GM12878 (cell line): ENCODE measurements at regions not wholly inside any gene's neighbourhood (a gene's known extent, or its start where the extent isn't known, plus 50 kb on each side); places are given as distances from the start of the nearest gene placed in this dataset.

Source experiments
- BACH1 ChIP-seq: fragments of 450-650 bp; IDR thresholded peaks from 2 replicates; pipeline ENCODE4 v1.6.1; 2017; ENCODE audit warnings: mild to moderate bottlenecking, borderline replicate concordance
- RAD51 ChIP-seq: fragments of 450-650 bp; IDR thresholded peaks from 2 replicates; pipeline ENCODE4 v1.6.1; 2016; ENCODE audit warnings: moderate library complexity, mild to moderate bottlenecking, inconsistent platforms
- RFX5 ChIP-seq: IDR thresholded peaks from 2 replicates; pipeline ENCODE4 v1.6.1; 2011; ENCODE audit warnings: low read depth, low read length, improper control_type of control experiment
- TF ChIP-seq, protein P1 (sequence below), 3 experiments: IDR thresholded peaks in 2 of 3; conservative IDR thresholded peaks in 1 of 3; 2 replicates each; pipeline ENCODE4 v1.5.1; 2011; ENCODE audit warnings: low read depth in 3 of 3, low read length in 3 of 3, mild to moderate bottlenecking in 3 of 3, control low read depth in 2 of 3, moderate library complexity in 2 of 3, inconsistent platforms in 1 of 3, mixed read lengths in 1 of 3; ENCODE audit not compliant: control insufficient read depth in 2 of 3, insufficient read depth in 1 of 3; ENCODE audit errors: extremely low read depth in 1 of 3
- TF ChIP-seq, protein P2 (sequence below): IDR thresholded peaks from 2 replicates; pipeline ENCODE4 v1.6.1; 2012; ENCODE audit warnings: low read length, inconsistent platforms
- TF ChIP-seq, protein P3 (sequence below): fragments of 150-350 bp; IDR thresholded peaks from 2 replicates; pipeline ENCODE4 v1.6.1; 2014; ENCODE audit warnings: mild to moderate bottlenecking, low read depth, low read length
- TF ChIP-seq, protein P4 (sequence below): fragments of 150-350 bp; IDR thresholded peaks from 2 replicates; pipeline ENCODE4 v1.6.1; 2016; ENCODE audit warnings: low read depth, low read length
- TF ChIP-seq, protein P5 (sequence below): fragments of 450-650 bp; IDR thresholded peaks from 2 replicates; pipeline ENCODE4 v1.6.1; 2018; ENCODE audit warnings: mild to moderate bottlenecking, low read depth, moderate library complexity; ENCODE audit not compliant: partially characterized antibody
- TF ChIP-seq, protein P6 (sequence below): fragments of 450-650 bp; IDR thresholded peaks from 2 replicates; pipeline ENCODE4 v1.6.1; 2017; ENCODE audit warnings: antibody characterized with exemption, mild to moderate bottlenecking, moderate library complexity

DNA sequence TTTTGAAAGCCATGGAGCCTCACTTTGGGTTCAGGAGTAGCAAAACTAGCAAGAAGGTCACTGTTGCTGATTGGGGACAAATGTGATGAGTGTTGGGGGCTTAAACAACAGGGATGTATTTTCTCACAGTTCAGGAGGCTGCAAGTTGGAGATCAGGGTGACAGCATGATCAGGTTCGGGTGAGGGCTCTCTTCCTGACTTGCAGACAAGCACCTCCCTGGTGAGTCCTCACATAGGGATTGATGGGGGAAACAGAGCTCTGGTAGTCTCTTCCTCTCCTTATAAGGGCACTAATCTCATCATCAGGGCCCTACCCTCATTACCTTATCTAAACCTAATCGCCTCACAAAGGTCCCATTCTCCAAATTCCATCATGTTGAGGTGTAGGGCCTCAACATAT lies 179.2 kb downstream of the TSHZ3 start (continued):
- TF ChIP-seq, protein P1, sequence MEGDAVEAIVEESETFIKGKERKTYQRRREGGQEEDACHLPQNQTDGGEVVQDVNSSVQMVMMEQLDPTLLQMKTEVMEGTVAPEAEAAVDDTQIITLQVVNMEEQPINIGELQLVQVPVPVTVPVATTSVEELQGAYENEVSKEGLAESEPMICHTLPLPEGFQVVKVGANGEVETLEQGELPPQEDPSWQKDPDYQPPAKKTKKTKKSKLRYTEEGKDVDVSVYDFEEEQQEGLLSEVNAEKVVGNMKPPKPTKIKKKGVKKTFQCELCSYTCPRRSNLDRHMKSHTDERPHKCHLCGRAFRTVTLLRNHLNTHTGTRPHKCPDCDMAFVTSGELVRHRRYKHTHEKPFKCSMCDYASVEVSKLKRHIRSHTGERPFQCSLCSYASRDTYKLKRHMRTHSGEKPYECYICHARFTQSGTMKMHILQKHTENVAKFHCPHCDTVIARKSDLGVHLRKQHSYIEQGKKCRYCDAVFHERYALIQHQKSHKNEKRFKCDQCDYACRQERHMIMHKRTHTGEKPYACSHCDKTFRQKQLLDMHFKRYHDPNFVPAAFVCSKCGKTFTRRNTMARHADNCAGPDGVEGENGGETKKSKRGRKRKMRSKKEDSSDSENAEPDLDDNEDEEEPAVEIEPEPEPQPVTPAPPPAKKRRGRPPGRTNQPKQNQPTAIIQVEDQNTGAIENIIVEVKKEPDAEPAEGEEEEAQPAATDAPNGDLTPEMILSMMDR (IDR thresholded peaks at IDR 0.05 in 2 of 3, conservative IDR thresholded peaks at IDR 0.05 in 1 of 3; ENCODE audit: control insufficient read depth in 2 of 3, extremely low read depth in 1 of 3, insufficient read depth in 1 of 3, low read depth in 3 of 3, low read length in 3 of 3) = no peak
- TF ChIP-seq RAD51 (no peak), RFX5 (no peak), BACH1 (no peak)
- TF ChIP-seq, protein P2, sequence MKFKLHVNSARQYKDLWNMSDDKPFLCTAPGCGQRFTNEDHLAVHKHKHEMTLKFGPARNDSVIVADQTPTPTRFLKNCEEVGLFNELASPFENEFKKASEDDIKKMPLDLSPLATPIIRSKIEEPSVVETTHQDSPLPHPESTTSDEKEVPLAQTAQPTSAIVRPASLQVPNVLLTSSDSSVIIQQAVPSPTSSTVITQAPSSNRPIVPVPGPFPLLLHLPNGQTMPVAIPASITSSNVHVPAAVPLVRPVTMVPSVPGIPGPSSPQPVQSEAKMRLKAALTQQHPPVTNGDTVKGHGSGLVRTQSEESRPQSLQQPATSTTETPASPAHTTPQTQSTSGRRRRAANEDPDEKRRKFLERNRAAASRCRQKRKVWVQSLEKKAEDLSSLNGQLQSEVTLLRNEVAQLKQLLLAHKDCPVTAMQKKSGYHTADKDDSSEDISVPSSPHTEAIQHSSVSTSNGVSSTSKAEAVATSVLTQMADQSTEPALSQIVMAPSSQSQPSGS = no peak
- TF ChIP-seq, protein P3, sequence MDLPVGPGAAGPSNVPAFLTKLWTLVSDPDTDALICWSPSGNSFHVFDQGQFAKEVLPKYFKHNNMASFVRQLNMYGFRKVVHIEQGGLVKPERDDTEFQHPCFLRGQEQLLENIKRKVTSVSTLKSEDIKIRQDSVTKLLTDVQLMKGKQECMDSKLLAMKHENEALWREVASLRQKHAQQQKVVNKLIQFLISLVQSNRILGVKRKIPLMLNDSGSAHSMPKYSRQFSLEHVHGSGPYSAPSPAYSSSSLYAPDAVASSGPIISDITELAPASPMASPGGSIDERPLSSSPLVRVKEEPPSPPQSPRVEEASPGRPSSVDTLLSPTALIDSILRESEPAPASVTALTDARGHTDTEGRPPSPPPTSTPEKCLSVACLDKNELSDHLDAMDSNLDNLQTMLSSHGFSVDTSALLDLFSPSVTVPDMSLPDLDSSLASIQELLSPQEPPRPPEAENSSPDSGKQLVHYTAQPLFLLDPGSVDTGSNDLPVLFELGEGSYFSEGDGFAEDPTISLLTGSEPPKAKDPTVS = no peak
- TF ChIP-seq, protein P4, sequence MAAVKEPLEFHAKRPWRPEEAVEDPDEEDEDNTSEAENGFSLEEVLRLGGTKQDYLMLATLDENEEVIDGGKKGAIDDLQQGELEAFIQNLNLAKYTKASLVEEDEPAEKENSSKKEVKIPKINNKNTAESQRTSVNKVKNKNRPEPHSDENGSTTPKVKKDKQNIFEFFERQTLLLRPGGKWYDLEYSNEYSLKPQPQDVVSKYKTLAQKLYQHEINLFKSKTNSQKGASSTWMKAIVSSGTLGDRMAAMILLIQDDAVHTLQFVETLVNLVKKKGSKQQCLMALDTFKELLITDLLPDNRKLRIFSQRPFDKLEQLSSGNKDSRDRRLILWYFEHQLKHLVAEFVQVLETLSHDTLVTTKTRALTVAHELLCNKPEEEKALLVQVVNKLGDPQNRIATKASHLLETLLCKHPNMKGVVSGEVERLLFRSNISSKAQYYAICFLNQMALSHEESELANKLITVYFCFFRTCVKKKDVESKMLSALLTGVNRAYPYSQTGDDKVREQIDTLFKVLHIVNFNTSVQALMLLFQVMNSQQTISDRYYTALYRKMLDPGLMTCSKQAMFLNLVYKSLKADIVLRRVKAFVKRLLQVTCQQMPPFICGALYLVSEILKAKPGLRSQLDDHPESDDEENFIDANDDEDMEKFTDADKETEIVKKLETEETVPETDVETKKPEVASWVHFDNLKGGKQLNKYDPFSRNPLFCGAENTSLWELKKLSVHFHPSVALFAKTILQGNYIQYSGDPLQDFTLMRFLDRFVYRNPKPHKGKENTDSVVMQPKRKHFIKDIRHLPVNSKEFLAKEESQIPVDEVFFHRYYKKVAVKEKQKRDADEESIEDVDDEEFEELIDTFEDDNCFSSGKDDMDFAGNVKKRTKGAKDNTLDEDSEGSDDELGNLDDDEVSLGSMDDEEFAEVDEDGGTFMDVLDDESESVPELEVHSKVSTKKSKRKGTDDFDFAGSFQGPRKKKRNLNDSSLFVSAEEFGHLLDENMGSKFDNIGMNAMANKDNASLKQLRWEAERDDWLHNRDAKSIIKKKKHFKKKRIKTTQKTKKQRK = no peak
- TF ChIP-seq, protein P5, sequence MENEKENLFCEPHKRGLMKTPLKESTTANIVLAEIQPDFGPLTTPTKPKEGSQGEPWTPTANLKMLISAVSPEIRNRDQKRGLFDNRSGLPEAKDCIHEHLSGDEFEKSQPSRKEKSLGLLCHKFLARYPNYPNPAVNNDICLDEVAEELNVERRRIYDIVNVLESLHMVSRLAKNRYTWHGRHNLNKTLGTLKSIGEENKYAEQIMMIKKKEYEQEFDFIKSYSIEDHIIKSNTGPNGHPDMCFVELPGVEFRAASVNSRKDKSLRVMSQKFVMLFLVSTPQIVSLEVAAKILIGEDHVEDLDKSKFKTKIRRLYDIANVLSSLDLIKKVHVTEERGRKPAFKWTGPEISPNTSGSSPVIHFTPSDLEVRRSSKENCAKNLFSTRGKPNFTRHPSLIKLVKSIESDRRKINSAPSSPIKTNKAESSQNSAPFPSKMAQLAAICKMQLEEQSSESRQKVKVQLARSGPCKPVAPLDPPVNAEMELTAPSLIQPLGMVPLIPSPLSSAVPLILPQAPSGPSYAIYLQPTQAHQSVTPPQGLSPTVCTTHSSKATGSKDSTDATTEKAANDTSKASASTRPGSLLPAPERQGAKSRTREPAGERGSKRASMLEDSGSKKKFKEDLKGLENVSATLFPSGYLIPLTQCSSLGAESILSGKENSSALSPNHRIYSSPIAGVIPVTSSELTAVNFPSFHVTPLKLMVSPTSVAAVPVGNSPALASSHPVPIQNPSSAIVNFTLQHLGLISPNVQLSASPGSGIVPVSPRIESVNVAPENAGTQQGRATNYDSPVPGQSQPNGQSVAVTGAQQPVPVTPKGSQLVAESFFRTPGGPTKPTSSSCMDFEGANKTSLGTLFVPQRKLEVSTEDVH = no peak
- TF ChIP-seq, protein P6, sequence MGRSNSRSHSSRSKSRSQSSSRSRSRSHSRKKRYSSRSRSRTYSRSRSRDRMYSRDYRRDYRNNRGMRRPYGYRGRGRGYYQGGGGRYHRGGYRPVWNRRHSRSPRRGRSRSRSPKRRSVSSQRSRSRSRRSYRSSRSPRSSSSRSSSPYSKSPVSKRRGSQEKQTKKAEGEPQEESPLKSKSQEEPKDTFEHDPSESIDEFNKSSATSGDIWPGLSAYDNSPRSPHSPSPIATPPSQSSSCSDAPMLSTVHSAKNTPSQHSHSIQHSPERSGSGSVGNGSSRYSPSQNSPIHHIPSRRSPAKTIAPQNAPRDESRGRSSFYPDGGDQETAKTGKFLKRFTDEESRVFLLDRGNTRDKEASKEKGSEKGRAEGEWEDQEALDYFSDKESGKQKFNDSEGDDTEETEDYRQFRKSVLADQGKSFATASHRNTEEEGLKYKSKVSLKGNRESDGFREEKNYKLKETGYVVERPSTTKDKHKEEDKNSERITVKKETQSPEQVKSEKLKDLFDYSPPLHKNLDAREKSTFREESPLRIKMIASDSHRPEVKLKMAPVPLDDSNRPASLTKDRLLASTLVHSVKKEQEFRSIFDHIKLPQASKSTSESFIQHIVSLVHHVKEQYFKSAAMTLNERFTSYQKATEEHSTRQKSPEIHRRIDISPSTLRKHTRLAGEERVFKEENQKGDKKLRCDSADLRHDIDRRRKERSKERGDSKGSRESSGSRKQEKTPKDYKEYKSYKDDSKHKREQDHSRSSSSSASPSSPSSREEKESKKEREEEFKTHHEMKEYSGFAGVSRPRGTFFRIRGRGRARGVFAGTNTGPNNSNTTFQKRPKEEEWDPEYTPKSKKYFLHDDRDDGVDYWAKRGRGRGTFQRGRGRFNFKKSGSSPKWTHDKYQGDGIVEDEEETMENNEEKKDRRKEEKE = no peak
